Transverse colon (tissue), 4 donors: ENCODE measurements at regions not wholly inside any gene's neighbourhood (a gene's known extent, or its start where the extent isn't known, plus 50 kb on each side); places are given as distances from the start of the nearest gene placed in this dataset.
"Not testable (repeated sequence)": the region's sequence is repeated elsewhere in the genome, so short reads cannot be mapped to it uniquely, and the experiment has no call there.

Experiments
- DNase-seq: peaks from one replicate; pipeline ENCODE4 v3.0.0-alpha.2; 2019
- H3K27ac ChIP-seq, 4 donors: fragments of 200-600 bp; sonication (generic); 2 replicates each; pipeline ENCODE4 v1.5.1; 2016 to 2018; ENCODE audit warnings: inconsistent platforms in 4 of 4
- H3K27me3 ChIP-seq: fragments of 200-600 bp; sonication (generic); 2 replicates; pipeline ENCODE4 v1.5.1; 2017; ENCODE audit warnings: inconsistent platforms
- H3K36me3 ChIP-seq, 4 donors: fragments of 200-600 bp; sonication (generic); 2 replicates each; pipeline ENCODE4 v1.5.1; 2017 to 2019; ENCODE audit warnings: inconsistent platforms in 4 of 4
- H3K4me1 ChIP-seq, 4 donors: fragments of 200-600 bp; sonication (generic); 2 replicates each; pipeline ENCODE4 v1.5.1; 2017 to 2020; ENCODE audit warnings: inconsistent platforms in 4 of 4
- H3K4me3 ChIP-seq, 4 donors: fragments of 200-600 bp; sonication (generic); 1 replicate in 1 of 4; 2 replicates in 3 of 4; pipeline versions ENCODE4 v1.5.1 to v1.6.1; 2017 to 2019; ENCODE audit warnings: inconsistent platforms in 4 of 4
- H3K9me3 ChIP-seq, 2 donors: fragments of 200-600 bp; sonication (generic); 2 replicates each; pipeline ENCODE4 v1.5.1; 2017 to 2019; ENCODE audit warnings: inconsistent platforms in 2 of 2
- EP300 ChIP-seq: sonication (generic); formaldehyde crosslinking; IDR thresholded peaks from one replicate; pipeline ENCODE4 v1.6.1; 2017; ENCODE audit warnings: antibody characterized with exemption, low read depth
- POLR2A ChIP-seq: fragments of 450-650 bp; IDR thresholded peaks from one replicate; pipeline ENCODE4 v1.6.1; 2016; ENCODE audit warnings: antibody characterized with exemption, mild to moderate bottlenecking, moderate library complexity
- POLR2AphosphoS5 ChIP-seq, 3 donors: sonication (generic); formaldehyde crosslinking; IDR thresholded peaks; one replicate each; pipeline ENCODE4 v1.6.1; 2016; ENCODE audit warnings: antibody characterized with exemption in 3 of 3
- WGBS, 2 donors: methylation state at CpG; one replicate each; pipeline ENCODE4 v1.1.5; 2018; ENCODE audit warnings: low coverage in 1 of 2; 5-methylcytosine and 5-hydroxymethylcytosine counted together
- in situ Hi-C, 4 donors: fragments of 200-750 bp; cut with MboI; loops; one replicate each; pipeline versions ENCODE4 v1.15.0 to v1.15.1; 2017; ENCODE audit warnings: low sequenced_read_pairs in 3 of 4, low pct_ligation_motif_present in 1 of 4, low pct_unique_long_range_greater_than_20kb in 1 of 4
- intact Hi-C: fragments of 100-400 bp; cut with DNase I; formaldehyde crosslinking; loops from one replicate; pipeline ENCODE4 v1.15.1; 2023; ENCODE audit warnings: low total_unique reads
- TF ChIP-seq, protein P1 (sequence below), 5 experiments: fragments of 200-600 bp in 3 of 5; fragments of 450-650 bp in 2 of 5; sonication (generic) in 3 of 5; IDR thresholded peaks; 1 replicate in 2 of 5; 2 replicates in 3 of 5; pipeline ENCODE4 v1.5.1; 2016 to 2017; ENCODE audit warnings: antibody characterized with exemption in 5 of 5, inconsistent platforms in 3 of 5, mild to moderate bottlenecking in 2 of 5, moderate library complexity in 1 of 5

DNA sequence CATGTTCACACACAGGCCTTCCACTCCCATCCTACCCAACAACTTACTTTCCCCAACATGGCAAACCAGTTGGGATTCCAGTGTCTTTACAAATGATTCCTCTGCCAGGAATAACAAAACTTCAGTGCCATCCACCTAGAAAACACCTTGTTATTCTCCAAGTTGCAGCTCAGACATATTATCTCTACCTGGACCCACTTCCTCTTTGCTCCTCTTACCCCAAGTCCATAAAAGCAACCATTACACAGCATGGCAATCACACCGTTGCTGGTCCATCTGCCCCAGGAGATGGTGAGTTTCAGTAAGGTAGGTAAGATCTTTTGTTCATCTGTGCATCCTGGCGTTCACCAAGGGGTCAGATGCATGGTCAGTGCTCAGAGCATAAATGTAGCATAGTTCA, 66.0 kb upstream of the CSF1 start:
- no peak overlapping the region for H3K27ac ChIP-seq
- no peaks in the 10 kb centered on the region for H3K27me3 ChIP-seq
- H3K4me3 ChIP-seq: no peak overlapping the region
- intact Hi-C loops (no loop called here), in situ Hi-C loops (no loop called here)
- WGBS, 2 donors: 81 to 83% methylated on average over 1 to 2 of the region's 2 CpGs
- no peaks in the 10 kb centered on the region for H3K36me3 ChIP-seq
- DNase-seq: no peak
- TF ChIP-seq POLR2AphosphoS5 (IDR thresholded peaks at IDR 0.05) (no peak), EP300 (no peak), POLR2A (no peak)
- TF ChIP-seq, protein P1, sequence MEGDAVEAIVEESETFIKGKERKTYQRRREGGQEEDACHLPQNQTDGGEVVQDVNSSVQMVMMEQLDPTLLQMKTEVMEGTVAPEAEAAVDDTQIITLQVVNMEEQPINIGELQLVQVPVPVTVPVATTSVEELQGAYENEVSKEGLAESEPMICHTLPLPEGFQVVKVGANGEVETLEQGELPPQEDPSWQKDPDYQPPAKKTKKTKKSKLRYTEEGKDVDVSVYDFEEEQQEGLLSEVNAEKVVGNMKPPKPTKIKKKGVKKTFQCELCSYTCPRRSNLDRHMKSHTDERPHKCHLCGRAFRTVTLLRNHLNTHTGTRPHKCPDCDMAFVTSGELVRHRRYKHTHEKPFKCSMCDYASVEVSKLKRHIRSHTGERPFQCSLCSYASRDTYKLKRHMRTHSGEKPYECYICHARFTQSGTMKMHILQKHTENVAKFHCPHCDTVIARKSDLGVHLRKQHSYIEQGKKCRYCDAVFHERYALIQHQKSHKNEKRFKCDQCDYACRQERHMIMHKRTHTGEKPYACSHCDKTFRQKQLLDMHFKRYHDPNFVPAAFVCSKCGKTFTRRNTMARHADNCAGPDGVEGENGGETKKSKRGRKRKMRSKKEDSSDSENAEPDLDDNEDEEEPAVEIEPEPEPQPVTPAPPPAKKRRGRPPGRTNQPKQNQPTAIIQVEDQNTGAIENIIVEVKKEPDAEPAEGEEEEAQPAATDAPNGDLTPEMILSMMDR (IDR thresholded peaks at IDR 0.05): no peak
- H3K9me3 ChIP-seq: no peaks in the 10 kb centered on the region
- H3K4me1 ChIP-seq: peaks cover 0 to 6% (median 0%) of the 10 kb centered on the region in 4 donors

DNA sequence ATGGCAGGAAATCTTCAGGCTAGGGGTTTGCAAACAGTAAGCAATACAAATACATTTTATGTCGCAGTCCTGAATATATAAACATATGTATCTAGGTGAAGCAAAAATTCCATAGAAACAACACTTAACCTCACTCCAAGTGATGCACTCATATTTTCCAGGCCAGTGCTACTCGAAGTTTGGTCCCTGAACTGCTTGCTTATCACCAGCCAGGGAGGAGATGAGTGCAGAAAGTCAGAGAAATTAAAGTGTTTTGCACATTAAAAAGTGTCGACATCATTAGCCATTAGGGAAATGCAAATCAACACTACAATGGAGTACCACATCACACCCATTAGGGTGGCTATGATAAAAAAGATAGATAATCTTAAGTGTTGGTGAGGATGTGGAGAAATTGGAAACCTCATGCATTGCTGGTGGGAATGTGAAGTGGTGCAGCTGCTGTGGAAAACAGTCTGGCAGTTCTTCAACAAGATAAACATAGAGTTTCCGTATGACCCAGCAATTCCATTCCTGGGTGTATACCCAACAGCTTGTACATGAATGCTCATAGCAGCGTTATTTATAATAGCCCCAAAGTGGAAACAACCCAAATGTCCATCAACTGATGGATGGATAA, 70.5 kb upstream of the CSF1 start:
- no peak overlapping the region for H3K27ac ChIP-seq
- TF ChIP-seq, protein P1 (IDR thresholded peaks at IDR 0.05): no peak
- TF ChIP-seq POLR2A: no peak
- TF ChIP-seq EP300: no peak
- no peak for TF ChIP-seq POLR2AphosphoS5 (IDR thresholded peaks at IDR 0.05)
- no peaks in the 10 kb centered on the region for H3K27me3 ChIP-seq
- 55 to 67% methylated on average over 3 to 5 of the region's 5 CpGs for WGBS, 2 donors
- no peaks in the 10 kb centered on the region for H3K9me3 ChIP-seq
- no peaks in the 10 kb centered on the region for H3K36me3 ChIP-seq
- no peak for DNase-seq
- no peak overlapping the region for H3K4me3 ChIP-seq
- in situ Hi-C loops: no loop called here
- H3K4me1 ChIP-seq: peaks cover 0 to 6% (median 0%) of the 10 kb centered on the region in 4 donors
- intact Hi-C loops: no loop called here

DNA sequence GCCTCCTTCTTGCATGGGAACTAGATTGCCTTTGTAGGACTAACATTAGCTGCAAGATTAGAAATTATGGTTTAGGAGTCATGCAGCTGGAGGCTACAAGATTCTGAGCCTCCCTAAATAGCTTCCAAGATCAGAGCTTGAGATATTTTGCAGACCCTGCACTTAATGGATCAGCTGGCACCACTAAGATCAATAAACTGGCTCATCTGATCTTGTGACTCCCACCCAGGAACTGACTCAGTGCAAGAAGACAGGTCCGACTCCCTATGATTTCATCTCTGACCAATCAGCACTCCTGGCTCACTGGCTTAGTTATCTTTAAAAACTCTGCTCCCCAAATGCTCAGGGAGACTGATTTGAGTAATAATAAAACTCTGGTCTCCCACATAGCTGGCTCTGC, 71.4 kb upstream of the CSF1 start:
- H3K27ac ChIP-seq, H3K27me3 ChIP-seq, DNase-seq, H3K36me3 ChIP-seq, in situ Hi-C loops, H3K9me3 ChIP-seq, H3K4me1 ChIP-seq, intact Hi-C loops, H3K4me3 ChIP-seq: not testable (repeated sequence)
- 84 to 100% methylated on average over 1 of the region's 1 CpG for WGBS, 2 donors

DNA sequence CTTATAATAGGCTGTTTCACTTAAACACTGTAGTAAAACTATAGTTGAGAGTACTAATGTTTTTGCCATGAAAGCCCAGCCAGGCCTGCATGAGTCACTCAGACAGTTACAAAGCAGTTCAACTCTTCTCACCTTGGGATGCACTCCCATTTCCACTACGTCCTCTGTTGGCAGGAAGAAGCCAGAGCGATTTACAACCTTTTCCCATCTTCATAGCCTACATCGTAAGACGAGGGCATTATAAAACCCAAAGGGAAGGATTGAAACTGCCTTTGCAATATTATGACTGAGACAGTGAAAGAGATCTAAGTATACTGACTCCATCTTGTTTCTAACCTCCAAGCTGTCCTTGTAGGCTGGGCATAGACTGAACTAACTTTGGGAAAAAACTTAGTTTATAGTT, 71.8 kb upstream of the CSF1 start:
- DNase-seq: no peak
- Histone ChIP-seq H3K36me3 (no peaks in the 10 kb centered on the region), H3K27me3 (no peaks in the 10 kb centered on the region), H3K4me3 (no peak overlapping the region), H3K9me3 (no peaks in the 10 kb centered on the region), H3K4me1 (peaks cover 0 to 6% (median 0%) of the 10 kb centered on the region in 4 donors), H3K27ac (no peak overlapping the region)
- intact Hi-C loops: no loop called here
- 20 to 64% methylated on average over 1 to 4 of the region's 4 CpGs for WGBS, 2 donors
- TF ChIP-seq, protein P1 (IDR thresholded peaks at IDR 0.05): no peak
- TF ChIP-seq POLR2A (no peak), POLR2AphosphoS5 (IDR thresholded peaks at IDR 0.05) (no peak), EP300 (no peak)
- in situ Hi-C loops: no loop called here
